GM10266 (cell line): ENCODE measurements at regions not wholly inside any gene's neighbourhood (a gene's known extent, or its start where the extent isn't known, plus 50 kb on each side); places are given as distances from the start of the nearest gene placed in this dataset.
"Not testable (repeated sequence)": the region's sequence is repeated elsewhere in the genome, so short reads cannot be mapped to it uniquely, and the experiment has no call there.

Source experiments
- DNase-seq: peaks from one replicate; pipeline ENCODE4 v3.0.0; 2012; ENCODE audit errors: extremely low spot score
- TF ChIP-seq, protein P1 (sequence below): IDR thresholded peaks from 2 replicates; pipeline ENCODE4 v1.5.1; 2012; ENCODE audit warnings: mild to moderate bottlenecking, low read depth; ENCODE audit not compliant: control insufficient read depth, insufficient read depth; ENCODE audit errors: missing control alignments

DNA sequence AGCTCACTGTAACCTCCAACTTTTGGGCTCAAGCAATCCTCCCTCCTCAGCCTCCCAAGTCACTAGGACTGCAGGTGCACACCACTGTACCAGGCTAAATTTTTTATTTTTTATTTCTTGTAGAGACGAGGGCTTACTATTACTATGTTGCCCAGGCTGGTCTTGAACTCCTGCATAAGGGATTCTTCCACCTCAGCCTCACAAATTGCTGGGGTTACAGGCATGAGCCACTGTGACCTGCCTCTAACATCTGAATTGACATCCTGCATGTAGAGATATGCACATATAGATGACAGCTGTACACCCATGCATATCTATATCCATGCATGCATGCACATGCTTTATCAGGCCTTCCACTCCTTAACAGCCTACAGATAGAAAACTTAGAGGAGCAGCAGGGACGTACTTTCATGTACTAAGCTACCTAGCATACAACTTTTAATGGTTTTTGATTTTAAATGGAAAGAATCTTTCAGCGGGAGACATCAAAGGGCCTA, 740.9 kb upstream of the TPTE start:
- TF ChIP-seq, protein P1, sequence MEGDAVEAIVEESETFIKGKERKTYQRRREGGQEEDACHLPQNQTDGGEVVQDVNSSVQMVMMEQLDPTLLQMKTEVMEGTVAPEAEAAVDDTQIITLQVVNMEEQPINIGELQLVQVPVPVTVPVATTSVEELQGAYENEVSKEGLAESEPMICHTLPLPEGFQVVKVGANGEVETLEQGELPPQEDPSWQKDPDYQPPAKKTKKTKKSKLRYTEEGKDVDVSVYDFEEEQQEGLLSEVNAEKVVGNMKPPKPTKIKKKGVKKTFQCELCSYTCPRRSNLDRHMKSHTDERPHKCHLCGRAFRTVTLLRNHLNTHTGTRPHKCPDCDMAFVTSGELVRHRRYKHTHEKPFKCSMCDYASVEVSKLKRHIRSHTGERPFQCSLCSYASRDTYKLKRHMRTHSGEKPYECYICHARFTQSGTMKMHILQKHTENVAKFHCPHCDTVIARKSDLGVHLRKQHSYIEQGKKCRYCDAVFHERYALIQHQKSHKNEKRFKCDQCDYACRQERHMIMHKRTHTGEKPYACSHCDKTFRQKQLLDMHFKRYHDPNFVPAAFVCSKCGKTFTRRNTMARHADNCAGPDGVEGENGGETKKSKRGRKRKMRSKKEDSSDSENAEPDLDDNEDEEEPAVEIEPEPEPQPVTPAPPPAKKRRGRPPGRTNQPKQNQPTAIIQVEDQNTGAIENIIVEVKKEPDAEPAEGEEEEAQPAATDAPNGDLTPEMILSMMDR: no peak
- DNase-seq: no peak

DNA sequence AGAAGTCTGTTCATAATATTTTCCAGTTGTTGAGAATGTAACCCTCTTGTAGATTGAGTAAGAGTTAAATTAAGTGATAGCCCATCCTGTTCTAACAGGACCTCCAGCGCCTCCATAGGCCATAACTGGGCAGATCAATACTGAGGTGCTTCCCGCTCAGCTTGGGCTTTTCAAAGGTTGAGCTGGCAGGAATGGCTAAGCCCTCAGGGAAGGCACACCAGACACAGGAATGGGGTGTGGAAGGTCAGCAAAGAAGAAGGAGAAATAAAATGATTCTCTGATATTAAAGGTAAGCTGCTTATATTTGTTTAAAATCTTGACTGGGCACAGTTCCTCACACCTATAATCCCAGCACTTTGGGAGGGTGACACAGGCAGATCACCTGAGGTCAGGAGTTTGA, 737.8 kb upstream of the TPTE start:
- not testable (repeated sequence) for DNase-seq

- DNase-seq: not testable (repeated sequence)
Observed at GRCh38 chr21:9784201-9784600, 737.2 kb upstream of the TPTE start.

- DNase-seq: not testable (repeated sequence)
Observed at GRCh38 chr21:9786092-9786491, 735.3 kb upstream of the TPTE start.

DNA sequence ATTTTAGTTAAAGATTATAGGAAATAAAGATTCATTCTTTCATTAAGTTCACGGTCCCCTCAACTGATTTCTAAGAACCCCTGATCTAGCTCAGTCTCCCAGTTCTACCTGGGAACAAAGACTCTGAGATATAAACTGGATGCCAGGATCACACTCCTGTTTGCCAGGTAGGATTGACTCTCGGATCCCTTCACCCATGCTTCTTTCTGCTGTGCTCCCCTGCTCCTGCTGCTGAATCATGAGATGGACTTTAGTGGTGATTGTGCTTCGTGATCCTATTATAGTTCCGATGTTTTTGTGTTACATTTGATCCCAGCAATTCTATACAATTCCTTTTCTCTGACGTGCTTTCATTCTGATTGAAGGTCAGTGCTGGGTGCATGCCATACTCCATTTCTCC, 733.1 kb upstream of the TPTE start:
- not testable (repeated sequence) for DNase-seq

DNA sequence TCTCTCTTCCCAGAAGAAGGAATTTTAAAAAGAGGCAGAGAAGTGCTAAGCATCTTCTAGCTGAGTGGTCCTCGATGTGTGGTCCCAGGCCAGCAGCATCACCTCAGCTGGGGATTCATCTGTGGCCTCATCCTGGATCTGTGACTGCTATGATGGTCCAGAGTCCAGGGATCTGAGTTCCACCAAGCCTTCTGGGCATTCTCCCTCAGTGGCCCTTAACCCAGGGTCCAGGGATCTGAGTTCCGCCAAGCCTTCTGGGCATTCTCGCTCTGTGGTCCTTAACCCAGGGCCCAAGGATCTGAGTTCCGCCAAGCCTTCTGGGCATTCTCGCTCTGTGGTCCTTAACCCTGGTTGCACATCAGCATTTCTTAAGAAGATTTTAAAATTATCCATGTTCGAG, 731.0 kb upstream of the TPTE start:
- DNase-seq: not testable (repeated sequence)

GRCh38 chr21:9791453-9791852, 729.9 kb upstream of the TPTE start:
- DNase-seq: not testable (repeated sequence)

DNA sequence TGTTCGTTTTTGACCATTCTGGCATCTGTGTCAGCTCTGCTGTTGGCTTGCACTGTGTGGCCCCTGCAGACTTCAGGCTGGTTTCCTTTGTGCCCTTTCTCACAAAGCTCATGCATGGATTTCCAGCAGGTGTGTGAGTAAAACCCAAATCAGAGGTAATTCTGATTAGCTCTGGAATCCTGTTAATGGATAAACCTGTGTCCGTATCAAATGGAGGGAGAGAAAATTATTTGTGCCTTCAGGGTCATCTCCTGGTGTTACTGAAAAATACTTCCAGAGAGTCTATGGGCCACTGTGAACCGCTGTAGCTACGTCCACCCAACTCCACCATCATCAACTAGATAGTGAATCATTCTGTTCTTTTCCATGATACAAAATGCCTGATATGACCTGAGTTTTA, 726.1 kb upstream of the TPTE start:
- DNase-seq: not testable (repeated sequence)

GRCh38 chr21:9796293-9796692, 725.1 kb upstream of the TPTE start:
- DNase-seq: not testable (repeated sequence)

DNA sequence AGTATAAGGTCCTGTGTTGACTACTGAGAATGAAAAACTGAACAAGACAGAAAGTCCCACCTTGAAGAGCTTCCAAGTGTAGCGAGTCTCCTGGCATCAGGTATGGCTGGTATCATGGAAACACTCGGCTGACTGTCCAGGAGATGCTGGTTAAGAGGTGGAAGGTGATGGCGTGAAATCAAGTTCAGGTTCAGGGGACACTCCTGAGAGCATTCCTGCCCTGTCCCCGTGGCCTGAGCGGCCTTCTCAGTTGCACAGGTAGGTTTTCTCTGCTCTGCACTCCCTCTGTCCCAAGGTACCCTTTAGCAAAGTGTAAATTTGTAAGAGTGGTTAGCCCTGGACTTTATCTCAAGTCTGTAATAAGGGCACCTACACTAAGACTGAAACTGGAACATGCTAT, 713.7 kb upstream of the TPTE start:
- DNase-seq: not testable (repeated sequence)

GRCh38 chr21:9811223-9812004, 710.0 kb upstream of the TPTE start:
- DNase-seq: not testable (repeated sequence)

DNA sequence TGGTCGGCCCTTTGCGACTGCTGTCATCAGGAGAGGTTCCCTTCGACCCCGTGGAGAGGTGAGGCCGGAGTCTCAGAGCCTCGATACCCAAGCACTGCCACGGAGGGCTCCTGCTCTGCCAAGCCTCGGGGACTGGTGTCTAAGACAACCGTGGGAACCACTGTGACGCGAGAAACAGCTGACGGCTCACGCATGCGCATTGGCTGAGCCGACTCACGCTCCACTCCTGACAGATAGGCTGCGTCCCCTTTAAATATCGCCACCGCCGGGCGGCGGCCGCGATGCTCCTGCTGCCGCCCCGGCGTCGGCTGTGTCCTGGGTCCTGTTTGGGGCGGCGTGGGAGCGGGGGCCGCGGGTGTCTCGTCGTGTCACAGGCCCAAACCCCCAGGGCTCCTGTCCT, 708.9 kb upstream of the TPTE start:
- not testable (repeated sequence) for DNase-seq

GRCh38 chr21:9813894-9814814, 707.2 kb upstream of the TPTE start:
- DNase-seq: not testable (repeated sequence)

- not testable (repeated sequence) for DNase-seq
Observed at GRCh38 chr21:9815181-9815789, 706.1 kb upstream of the TPTE start.

GRCh38 chr21:9816734-9817334, 704.5 kb upstream of the TPTE start:
- not testable (repeated sequence) for DNase-seq

- not testable (repeated sequence) for DNase-seq
Observed at GRCh38 chr21:9817841-9818441, 703.4 kb upstream of the TPTE start.

GRCh38 chr21:9819549-9820192, 701.7 kb upstream of the TPTE start:
- DNase-seq: not testable (repeated sequence)

GRCh38 chr21:9820579-9820978, 700.8 kb upstream of the TPTE start:
- not testable (repeated sequence) for DNase-seq

DNA sequence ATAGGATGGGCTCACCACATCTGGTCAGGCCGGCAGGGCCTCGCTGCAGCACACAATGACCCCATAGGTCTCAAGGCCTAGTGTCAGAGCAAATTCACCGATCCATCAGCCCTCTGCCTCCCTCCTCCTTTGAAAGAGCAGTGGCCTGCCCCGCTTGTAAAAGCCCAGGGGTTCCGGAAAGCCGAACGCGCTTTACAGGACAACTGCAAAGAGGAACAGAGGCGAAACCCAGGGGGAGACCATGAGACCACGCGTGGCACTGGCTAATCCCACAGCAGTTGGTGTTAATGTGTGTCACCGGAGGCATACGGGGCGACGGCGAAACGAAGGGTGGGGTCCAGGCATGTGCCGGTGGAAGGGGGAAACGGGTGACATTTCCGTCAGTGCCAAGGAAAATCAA, 699.9 kb upstream of the TPTE start:
- not testable (repeated sequence) for DNase-seq
